ENCODE measurements at regions not wholly inside any gene's neighbourhood (a gene's known extent, or its start where the extent isn't known, plus 50 kb on each side); places are given as distances from the start of the nearest gene placed in this dataset.

DNA sequence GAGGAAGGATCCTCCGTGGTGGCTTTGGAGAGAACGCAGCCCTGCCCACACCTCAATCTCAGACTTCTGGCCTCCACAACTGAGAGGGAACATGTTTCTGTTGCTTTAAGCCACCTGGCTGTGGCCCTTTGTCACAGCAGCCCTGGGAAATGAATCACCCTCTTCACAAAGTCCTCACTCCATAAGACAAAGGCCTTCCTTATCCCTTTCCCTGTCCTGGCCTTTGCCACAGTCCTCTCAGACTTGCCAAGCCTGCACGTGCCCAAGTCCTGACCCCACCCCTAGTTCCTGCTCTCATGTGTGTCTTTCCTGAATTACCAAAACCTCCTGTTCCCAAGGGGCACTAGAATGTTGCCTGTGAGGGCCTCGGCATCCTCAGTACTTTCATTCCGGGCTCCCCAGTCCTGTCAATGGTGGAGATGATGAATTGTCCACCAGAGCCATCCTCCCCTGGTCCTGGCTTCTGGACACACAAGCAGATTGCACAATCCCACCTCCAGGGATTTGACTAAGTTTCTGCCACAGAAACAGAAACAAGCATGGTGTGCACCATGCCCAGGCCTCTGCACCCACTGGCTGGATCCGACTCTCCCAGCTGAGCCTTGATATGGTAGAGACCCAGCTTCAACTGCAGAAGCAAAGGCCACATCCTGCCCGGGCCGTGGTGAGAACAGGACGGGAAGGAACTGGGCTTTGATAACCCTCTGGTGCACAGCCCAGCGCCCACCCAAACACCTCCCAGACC is 232.6 kb upstream of the PDE10A start:
- H2AFZ ChIP-seq (ENCODE audit: low read length): no peak overlapping the region
- H3K4me3 ChIP-seq (ENCODE audit: low read length): no peak overlapping the region
- H3K9me2 ChIP-seq (replicated peaks; ENCODE audit: low read length): no peaks in the 10 kb centered on the region
- intact Hi-C loops (cut with micrococcal nuclease): no loop called here
- no peak overlapping the region for H3K4me2 ChIP-seq (ENCODE audit: low read length)
- no peak for ATAC-seq
- ChIA-PET CTCF (no interaction called here), POLR2A (ENCODE audit: unreplicated experiment) (no interaction called here)
- no peaks in the 10 kb centered on the region for H3K36me3 ChIP-seq (ENCODE audit: low read depth, low read length)
- H3K9ac ChIP-seq (ENCODE audit: low read length): no peak overlapping the region
- no peaks in the 10 kb centered on the region for H4K20me1 ChIP-seq (ENCODE audit: low read length)
- H3F3A ChIP-seq (ENCODE audit: low read length, unreplicated experiment): no peaks in the 10 kb centered on the region
- H3K9me3 ChIP-seq (ENCODE audit: low read length): no peaks in the 10 kb centered on the region
- H3K79me2 ChIP-seq (ENCODE audit: low read length): no peaks in the 10 kb centered on the region
- TF ChIP-seq EZH2phosphoT487 (IDR thresholded peaks at IDR 0.05; ENCODE audit: borderline replicate concordance, low read length): no peak
- TF ChIP-seq, protein P1, sequence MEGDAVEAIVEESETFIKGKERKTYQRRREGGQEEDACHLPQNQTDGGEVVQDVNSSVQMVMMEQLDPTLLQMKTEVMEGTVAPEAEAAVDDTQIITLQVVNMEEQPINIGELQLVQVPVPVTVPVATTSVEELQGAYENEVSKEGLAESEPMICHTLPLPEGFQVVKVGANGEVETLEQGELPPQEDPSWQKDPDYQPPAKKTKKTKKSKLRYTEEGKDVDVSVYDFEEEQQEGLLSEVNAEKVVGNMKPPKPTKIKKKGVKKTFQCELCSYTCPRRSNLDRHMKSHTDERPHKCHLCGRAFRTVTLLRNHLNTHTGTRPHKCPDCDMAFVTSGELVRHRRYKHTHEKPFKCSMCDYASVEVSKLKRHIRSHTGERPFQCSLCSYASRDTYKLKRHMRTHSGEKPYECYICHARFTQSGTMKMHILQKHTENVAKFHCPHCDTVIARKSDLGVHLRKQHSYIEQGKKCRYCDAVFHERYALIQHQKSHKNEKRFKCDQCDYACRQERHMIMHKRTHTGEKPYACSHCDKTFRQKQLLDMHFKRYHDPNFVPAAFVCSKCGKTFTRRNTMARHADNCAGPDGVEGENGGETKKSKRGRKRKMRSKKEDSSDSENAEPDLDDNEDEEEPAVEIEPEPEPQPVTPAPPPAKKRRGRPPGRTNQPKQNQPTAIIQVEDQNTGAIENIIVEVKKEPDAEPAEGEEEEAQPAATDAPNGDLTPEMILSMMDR (conservative IDR thresholded peaks at IDR 0.05; ENCODE audit: low read depth, low read length): no peak
- H3K27ac ChIP-seq (ENCODE audit: low read length): no peak overlapping the region
- peaks cover 15% of the 10 kb centered on the region; the same call in 1 of the 2 replicates for H3K27me3 ChIP-seq (ENCODE audit: low read length)
- H3K4me1 ChIP-seq (ENCODE audit: insufficient read depth, low read length): no peaks in the 10 kb centered on the region
- no TSS peak for BruUV-seq (replicated peaks)
- DNase-seq: no peak

DNA sequence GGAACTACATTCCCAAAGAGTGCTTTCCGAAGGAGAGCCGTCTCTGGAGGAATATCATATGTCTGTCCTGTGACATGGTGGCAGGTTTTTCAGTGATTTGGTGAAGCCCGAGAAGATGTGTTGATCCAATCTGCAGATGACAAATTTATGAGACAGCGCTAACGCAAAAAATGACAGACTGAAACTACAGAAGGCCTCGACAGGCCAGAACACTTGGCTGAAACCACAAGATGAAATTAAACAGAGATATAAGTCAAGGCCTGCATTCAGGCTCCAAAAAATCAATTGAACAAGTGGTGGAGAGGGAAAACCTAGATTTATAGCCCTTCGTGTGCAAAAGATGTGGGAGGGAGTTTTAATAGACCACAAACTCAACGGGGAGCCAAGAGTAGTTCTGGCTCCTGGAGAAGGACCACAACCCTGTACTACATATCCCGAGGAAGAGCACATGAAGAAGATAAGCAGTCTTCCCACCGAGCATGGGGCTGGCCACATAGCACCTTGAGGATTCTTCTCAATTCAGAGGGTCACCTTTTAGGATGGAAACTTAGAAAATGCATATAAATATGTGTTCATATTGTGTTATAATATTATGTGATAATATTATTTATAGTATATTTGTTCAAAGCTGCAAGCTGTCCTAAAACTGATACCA is 231.3 kb upstream of the PDE10A start:
- ChIA-PET POLR2A (ENCODE audit: unreplicated experiment) (no interaction called here), CTCF (no interaction called here)
- Histone ChIP-seq H3K9me2 (replicated peaks; ENCODE audit: low read length) (no peaks in the 10 kb centered on the region), H3K9ac (ENCODE audit: low read length) (no peak overlapping the region), H4K20me1 (ENCODE audit: low read length) (no peaks in the 10 kb centered on the region), H3K9me3 (ENCODE audit: low read length) (no peaks in the 10 kb centered on the region), H3K4me2 (ENCODE audit: low read length) (no peak overlapping the region), H3K36me3 (ENCODE audit: low read depth, low read length) (no peaks in the 10 kb centered on the region), H3K4me3 (ENCODE audit: low read length) (no peak overlapping the region), H3K79me2 (ENCODE audit: low read length) (no peaks in the 10 kb centered on the region), H3K27me3 (ENCODE audit: low read length) (peaks cover 15% of the 10 kb centered on the region; the same call in 1 of the 2 replicates), H3K27ac (ENCODE audit: low read length) (no peak overlapping the region), H2AFZ (ENCODE audit: low read length) (no peak overlapping the region), H3K4me1 (ENCODE audit: insufficient read depth, low read length) (no peaks in the 10 kb centered on the region), H3F3A (ENCODE audit: low read length, unreplicated experiment) (no peaks in the 10 kb centered on the region)
- intact Hi-C loops (cut with micrococcal nuclease): no loop called here
- DNase-seq (no peak), ATAC-seq (no peak)
- TF ChIP-seq EZH2 (IDR thresholded peaks at IDR 0.05; ENCODE audit: low read length, unreplicated experiment) (no peak), EZH2phosphoT487 (IDR thresholded peaks at IDR 0.05; ENCODE audit: borderline replicate concordance, low read length) (no peak)
- TF ChIP-seq, protein P1 (conservative IDR thresholded peaks at IDR 0.05; ENCODE audit: low read depth, low read length): no peak
- no TSS peak for BruUV-seq (replicated peaks)

DNA sequence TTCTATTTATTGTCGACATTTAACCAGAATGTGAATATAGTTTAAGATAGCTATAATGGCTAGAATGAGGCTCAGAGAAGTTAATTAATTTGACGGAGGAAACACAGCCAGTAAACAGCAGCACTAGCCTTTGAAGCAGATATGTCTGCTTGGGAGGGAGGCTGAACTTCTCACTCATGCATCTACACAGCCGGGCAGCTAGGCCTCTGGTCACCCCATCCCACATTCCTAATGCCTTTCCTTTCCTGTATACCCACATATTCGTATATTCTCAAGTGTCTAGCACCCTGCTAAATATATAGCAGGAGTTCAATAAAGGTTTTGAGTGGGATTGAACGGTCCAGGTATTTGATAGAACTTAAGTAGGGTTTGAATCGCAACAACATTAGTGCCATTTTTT is 230.4 kb upstream of the PDE10A start:
- Histone ChIP-seq H3K9me3 (ENCODE audit: low read length) (no peaks in the 10 kb centered on the region), H4K20me1 (ENCODE audit: low read length) (no peaks in the 10 kb centered on the region), H3K27me3 (ENCODE audit: low read length) (peaks cover 15% of the 10 kb centered on the region; the same call in 1 of the 2 replicates), H2AFZ (ENCODE audit: low read length) (no peak overlapping the region), H3K4me3 (ENCODE audit: low read length) (no peak overlapping the region), H3K36me3 (ENCODE audit: low read depth, low read length) (no peaks in the 10 kb centered on the region), H3K27ac (ENCODE audit: low read length) (no peak overlapping the region), H3K9me2 (replicated peaks; ENCODE audit: low read length) (no peaks in the 10 kb centered on the region), H3F3A (ENCODE audit: low read length, unreplicated experiment) (no peaks in the 10 kb centered on the region), H3K9ac (ENCODE audit: low read length) (no peak overlapping the region), H3K79me2 (ENCODE audit: low read length) (no peaks in the 10 kb centered on the region), H3K4me2 (ENCODE audit: low read length) (no peak overlapping the region), H3K4me1 (ENCODE audit: insufficient read depth, low read length) (no peaks in the 10 kb centered on the region)
- TF ChIP-seq EZH2 (IDR thresholded peaks at IDR 0.05; ENCODE audit: low read length, unreplicated experiment): no peak
- TF ChIP-seq, protein P1 (conservative IDR thresholded peaks at IDR 0.05; ENCODE audit: low read depth, low read length): no peak
- TF ChIP-seq EZH2phosphoT487 (IDR thresholded peaks at IDR 0.05; ENCODE audit: borderline replicate concordance, low read length): no peak
- DNase-seq: no peak
- intact Hi-C loops (cut with micrococcal nuclease): no loop called here
- no TSS peak for BruUV-seq (replicated peaks)
- ChIA-PET POLR2A (ENCODE audit: unreplicated experiment) (no interaction called here), CTCF (no interaction called here)
- no peak for ATAC-seq
